Tibial nerve (tissue), 4 donors: ENCODE measurements at regions not wholly inside any gene's neighbourhood (a gene's known extent, or its start where the extent isn't known, plus 50 kb on each side); places are given as distances from the start of the nearest gene placed in this dataset.
A peak's percentile ranks its signal among the peaks of the same experiment; 100 is the strongest.

Source experiments
- DNase-seq, 2 donors: peaks; one replicate each; pipeline ENCODE4 v3.0.0-alpha.2; 2019; ENCODE audit warnings: low spot score in 2 of 2
- H3K27ac ChIP-seq, 4 donors: fragments of 200-600 bp; sonication (generic) in 3 of 4; one replicate each; pipeline ENCODE4 v1.5.1; 2017 to 2019; ENCODE audit warnings: mild to moderate bottlenecking in 1 of 4
- H3K27me3 ChIP-seq, 2 donors: fragments of 200-600 bp; sonication (generic) in 1 of 2; one replicate each; pipeline versions ENCODE4 v1.5.1 to v1.6.0; 2017 to 2019
- H3K36me3 ChIP-seq, 3 donors: fragments of 200-600 bp; sonication (generic); one replicate each; pipeline ENCODE4 v1.5.1; 2018 to 2019
- H3K4me1 ChIP-seq, 4 donors: fragments of 200-600 bp; sonication (generic) in 3 of 4; one replicate each; pipeline ENCODE4 v1.5.1; 2017 to 2019
- H3K4me3 ChIP-seq, 4 donors: fragments of 200-600 bp; sonication (generic) in 3 of 4; one replicate each; pipeline ENCODE4 v1.5.1; 2017 to 2019; ENCODE audit warnings: mild to moderate bottlenecking in 1 of 4, moderate library complexity in 1 of 4
- H3K9me3 ChIP-seq, 4 donors: fragments of 200-600 bp; sonication (generic) in 3 of 4; one replicate each; pipeline ENCODE4 v1.5.1; 2017 to 2019
- EP300 ChIP-seq, 2 donors: sonication (generic); formaldehyde crosslinking; IDR thresholded peaks; one replicate each; pipeline ENCODE4 v1.6.1; 2017; ENCODE audit warnings: antibody characterized with exemption in 2 of 2, mild to moderate bottlenecking in 1 of 2
- POLR2A ChIP-seq, 2 donors: fragments of 450-650 bp; IDR thresholded peaks; one replicate each; pipeline ENCODE4 v1.6.1; 2017; ENCODE audit warnings: antibody characterized with exemption in 2 of 2, mild to moderate bottlenecking in 2 of 2, moderate library complexity in 2 of 2
- WGBS, 2 donors: methylation state at CpG; one replicate each; pipeline ENCODE4 v1.1.5; 2018; 5-methylcytosine and 5-hydroxymethylcytosine counted together
- TF ChIP-seq, protein P1 (sequence below), 5 experiments: fragments of 200-600 bp in 3 of 5; fragments of 450-650 bp in 2 of 5; sonication (generic) in 3 of 5; IDR thresholded peaks; one replicate each; pipeline ENCODE4 v1.5.1; 2016 to 2019; ENCODE audit warnings: antibody characterized with exemption in 5 of 5, mild to moderate bottlenecking in 3 of 5, moderate library complexity in 2 of 5

- peaks cover 0 to 7% (median 3%) of the 10 kb centered on the region in 4 donors for H3K9me3 ChIP-seq
- H3K4me3 ChIP-seq, result no peak overlapping the region
- H3K4me1 ChIP-seq, result peaks cover 0 to 4% (median 0%) of the 10 kb centered on the region in 4 donors
- no peak overlapping the region for H3K27ac ChIP-seq
- H3K36me3 ChIP-seq, result no peaks in the 10 kb centered on the region
- TF ChIP-seq, protein P1, sequence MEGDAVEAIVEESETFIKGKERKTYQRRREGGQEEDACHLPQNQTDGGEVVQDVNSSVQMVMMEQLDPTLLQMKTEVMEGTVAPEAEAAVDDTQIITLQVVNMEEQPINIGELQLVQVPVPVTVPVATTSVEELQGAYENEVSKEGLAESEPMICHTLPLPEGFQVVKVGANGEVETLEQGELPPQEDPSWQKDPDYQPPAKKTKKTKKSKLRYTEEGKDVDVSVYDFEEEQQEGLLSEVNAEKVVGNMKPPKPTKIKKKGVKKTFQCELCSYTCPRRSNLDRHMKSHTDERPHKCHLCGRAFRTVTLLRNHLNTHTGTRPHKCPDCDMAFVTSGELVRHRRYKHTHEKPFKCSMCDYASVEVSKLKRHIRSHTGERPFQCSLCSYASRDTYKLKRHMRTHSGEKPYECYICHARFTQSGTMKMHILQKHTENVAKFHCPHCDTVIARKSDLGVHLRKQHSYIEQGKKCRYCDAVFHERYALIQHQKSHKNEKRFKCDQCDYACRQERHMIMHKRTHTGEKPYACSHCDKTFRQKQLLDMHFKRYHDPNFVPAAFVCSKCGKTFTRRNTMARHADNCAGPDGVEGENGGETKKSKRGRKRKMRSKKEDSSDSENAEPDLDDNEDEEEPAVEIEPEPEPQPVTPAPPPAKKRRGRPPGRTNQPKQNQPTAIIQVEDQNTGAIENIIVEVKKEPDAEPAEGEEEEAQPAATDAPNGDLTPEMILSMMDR (IDR thresholded peaks at IDR 0.05), result no peak
- TF ChIP-seq POLR2A (IDR thresholded peaks at IDR 0.05), result no peak
- no peak for TF ChIP-seq EP300 (IDR thresholded peaks at IDR 0.05)
- DNase-seq, result no peak
- H3K27me3 ChIP-seq, result no peaks in the 10 kb centered on the region
Measured at GRCh38 chr1:221431961-221432360, 309.9 kb downstream of the DUSP10 start.

DNA sequence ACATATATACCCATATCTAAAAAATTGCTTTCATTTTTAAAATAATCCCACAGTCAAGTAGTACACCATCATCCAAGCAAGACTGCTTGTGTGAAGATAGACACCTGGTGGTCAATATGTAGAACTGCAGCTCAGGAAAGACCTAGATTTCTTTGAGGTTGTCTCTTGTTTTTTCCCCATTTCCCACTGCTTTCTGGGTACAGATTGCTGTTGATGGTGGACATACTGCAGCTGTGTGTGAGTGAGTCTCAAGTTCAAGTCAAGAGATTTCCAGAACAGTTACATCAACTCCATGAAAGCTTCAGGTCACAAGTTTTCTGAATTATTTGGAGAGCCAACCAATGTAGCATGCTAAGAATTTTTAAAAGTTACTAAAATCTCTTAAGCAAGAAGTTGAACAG is 306.4 kb downstream of the DUSP10 start:
- TF ChIP-seq EP300 (IDR thresholded peaks at IDR 0.05), result no peak
- TF ChIP-seq, protein P1 (IDR thresholded peaks at IDR 0.05), result peak; percentile 79 to 94 (median 86)
- Histone ChIP-seq H3K27ac (no peak overlapping the region), H3K9me3 (no peaks in the 10 kb centered on the region), H3K27me3 (no peaks in the 10 kb centered on the region), H3K36me3 (no peaks in the 10 kb centered on the region), H3K4me1 (peaks cover 4 to 8% (median 6%) of the 10 kb centered on the region in 4 donors), H3K4me3 (no peak overlapping the region)
- no peak for DNase-seq

DNA sequence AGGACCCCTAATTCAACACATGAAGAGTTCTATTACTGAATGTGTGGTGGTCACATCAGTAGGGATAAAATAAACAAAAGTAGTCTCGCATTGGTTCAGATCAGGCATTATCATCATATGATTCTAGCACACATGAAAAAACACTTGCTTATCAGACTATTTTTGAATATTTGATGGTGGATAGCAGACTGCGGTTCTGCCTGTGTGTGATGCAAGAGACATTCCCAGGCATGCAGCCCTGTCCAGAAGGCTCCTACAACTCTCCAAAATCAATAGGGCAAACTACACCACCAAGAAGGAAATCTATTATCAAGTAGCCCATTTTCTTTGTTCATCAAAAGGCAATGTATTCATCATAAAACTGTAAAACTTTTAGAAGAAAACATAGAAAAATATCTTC is 304.7 kb downstream of the DUSP10 start:
- no peak for DNase-seq
- peaks cover 4 to 19% (median 6%) of the 10 kb centered on the region in 4 donors for H3K4me1 ChIP-seq
- H3K36me3 ChIP-seq, result no peaks in the 10 kb centered on the region
- H3K4me3 ChIP-seq, result no peak overlapping the region
- H3K27ac ChIP-seq, result no peak overlapping the region
- TF ChIP-seq, protein P1 (IDR thresholded peaks at IDR 0.05), result no peak
- TF ChIP-seq EP300 (IDR thresholded peaks at IDR 0.05) (no peak), POLR2A (IDR thresholded peaks at IDR 0.05) (no peak)
- H3K27me3 ChIP-seq, result no peaks in the 10 kb centered on the region
- no peaks in the 10 kb centered on the region for H3K9me3 ChIP-seq
- WGBS, 2 donors, result 76 to 83% methylated on average over 2 of the region's 2 CpGs

GRCh38 chr1:221437926-221438325 is 304.0 kb downstream of the DUSP10 start:
- Histone ChIP-seq H3K9me3 (no peaks in the 10 kb centered on the region), H3K36me3 (no peaks in the 10 kb centered on the region), H3K4me3 (no peak overlapping the region), H3K27ac (no peak overlapping the region), H3K27me3 (no peaks in the 10 kb centered on the region), H3K4me1 (peaks cover 4 to 19% (median 6%) of the 10 kb centered on the region in 4 donors)
- TF ChIP-seq EP300 (IDR thresholded peaks at IDR 0.05) (no peak), POLR2A (IDR thresholded peaks at IDR 0.05) (no peak)
- TF ChIP-seq, protein P1 (IDR thresholded peaks at IDR 0.05), result no peak
- WGBS, 2 donors, result 91 to 92% methylated on average over 5 of the region's 5 CpGs
- DNase-seq, result no peak

DNA sequence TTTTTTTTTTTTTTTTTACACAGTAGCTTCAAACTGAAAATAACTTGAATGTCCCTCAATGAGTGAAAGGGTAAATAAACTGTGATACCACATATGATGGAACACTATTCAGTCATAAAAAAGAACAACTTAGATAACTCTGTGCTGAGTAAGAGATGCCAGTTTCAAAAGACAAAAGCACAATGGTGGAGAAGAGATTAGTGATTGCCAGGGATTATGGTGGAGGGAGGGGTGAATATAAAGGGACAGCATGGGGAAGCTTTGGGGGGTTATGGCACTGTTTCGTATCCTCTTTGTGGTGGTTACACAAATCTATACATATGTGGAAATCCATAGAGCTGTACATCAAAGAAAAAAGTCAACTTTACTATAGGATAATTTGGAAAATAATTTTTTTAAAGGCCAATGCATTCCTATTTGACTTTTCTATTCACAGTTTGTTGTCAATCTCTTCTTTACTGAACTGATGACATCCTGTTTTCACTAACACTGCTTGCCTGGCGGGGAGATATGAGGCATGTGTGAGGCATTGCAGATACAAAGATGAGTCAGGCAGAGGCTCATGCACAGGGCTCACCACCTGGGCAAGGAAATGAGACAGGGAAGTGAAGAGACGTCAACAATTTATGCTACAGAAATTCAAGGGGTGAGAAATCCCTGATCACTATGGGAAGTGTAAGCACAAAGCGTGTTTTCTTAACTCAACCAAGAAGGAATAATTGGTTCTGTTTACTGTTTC is 302.7 kb downstream of the DUSP10 start:
- no peak for DNase-seq
- Histone ChIP-seq H3K9me3 (no peaks in the 10 kb centered on the region), H3K27ac (no peak overlapping the region), H3K27me3 (no peaks in the 10 kb centered on the region), H3K4me3 (no peak overlapping the region), H3K36me3 (no peaks in the 10 kb centered on the region), H3K4me1 (peaks cover 4 to 19% (median 6%) of the 10 kb centered on the region in 4 donors)
- 83 to 85% methylated on average over 4 of the region's 4 CpGs for WGBS, 2 donors
- TF ChIP-seq EP300 (IDR thresholded peaks at IDR 0.05) (no peak), POLR2A (IDR thresholded peaks at IDR 0.05) (no peak)
- TF ChIP-seq, protein P1 (IDR thresholded peaks at IDR 0.05), result no peak
